AG08396 (cell line): ENCODE measurements at regions not wholly inside any gene's neighbourhood (a gene's known extent, or its start where the extent isn't known, plus 50 kb on each side); places are given as distances from the start of the nearest gene placed in this dataset.

Experiments used
- DNase-seq: peaks from one replicate; pipeline ENCODE4 v3.0.0; 2012; ENCODE audit warnings: low spot score, mixed read lengths

GRCh38 chr9:81182431-81182830 lies 506.9 kb downstream of the TLE1 start:
- DNase-seq: peak; percentile 16

- no peak for DNase-seq
Measured at GRCh38 chr9:81174023-81174422, 515.3 kb downstream of the TLE1 start.

GRCh38 chr9:81171689-81172088 lies 517.7 kb downstream of the TLE1 start:
- DNase-seq: no peak

GRCh38 chr9:81162361-81162760 lies 527.0 kb downstream of the TLE1 start:
- no peak for DNase-seq

GRCh38 chr9:81156381-81156780 lies 533.0 kb downstream of the TLE1 start:
- no peak for DNase-seq

- DNase-seq: no peak
Measured at GRCh38 chr9:81150016-81150625, 539.2 kb downstream of the TLE1 start.

GRCh38 chr9:81146684-81147337 lies 542.5 kb downstream of the TLE1 start:
- peak; percentile 29 for DNase-seq

GRCh38 chr9:81146241-81146640 lies 543.1 kb downstream of the TLE1 start:
- no peak for DNase-seq

- no peak for DNase-seq
Measured at GRCh38 chr9:81145331-81145963, 543.9 kb downstream of the TLE1 start.

GRCh38 chr9:81141961-81142360 lies 547.4 kb downstream of the TLE1 start:
- DNase-seq: no peak

- no peak for DNase-seq
Measured at GRCh38 chr9:81137976-81138568, 551.3 kb downstream of the TLE1 start.

GRCh38 chr9:81132796-81133195 lies 556.6 kb downstream of the TLE1 start:
- DNase-seq: no peak

GRCh38 chr9:81132318-81132717 lies 557.0 kb downstream of the TLE1 start:
- DNase-seq: no peak

GRCh38 chr9:81128701-81129100 lies 560.6 kb downstream of the TLE1 start:
- DNase-seq: no peak

- DNase-seq: no peak
Measured at GRCh38 chr9:81125446-81126092, 563.8 kb downstream of the TLE1 start.

- DNase-seq: no peak
Measured at GRCh38 chr9:81123526-81123925, 565.8 kb downstream of the TLE1 start.

GRCh38 chr9:81122749-81123148 lies 566.6 kb downstream of the TLE1 start:
- DNase-seq: no peak

GRCh38 chr9:81119591-81119990 lies 569.8 kb downstream of the TLE1 start:
- DNase-seq: no peak

- DNase-seq: no peak
Measured at GRCh38 chr9:81118416-81118815, 570.9 kb downstream of the TLE1 start.

- no peak for DNase-seq
Measured at GRCh38 chr9:81116340-81117137, 572.8 kb downstream of the TLE1 start.

- DNase-seq: no peak
Measured at GRCh38 chr9:81113453-81114124, 575.8 kb downstream of the TLE1 start.
